ENCODE measurements at regions not wholly inside any gene's neighbourhood (a gene's known extent, or its start where the extent isn't known, plus 50 kb on each side); places are given as distances from the start of the nearest gene placed in this dataset.

GRCh38 chr13:60258349-60258748 lies 94.6 kb upstream of the DIAPH3 start:
- Histone ChIP-seq H2AK9ac (replicated peaks; ENCODE audit: low read depth, low read length, poor library complexity) (no peak overlapping the region), H2BK5ac (ENCODE audit: low read depth, low read length, poor library complexity, severe bottlenecking) (no peak overlapping the region), H3K9me3 (ENCODE audit: control insufficient read depth, insufficient read depth, low read length) (no peaks in the 10 kb centered on the region), H3K27me3 (ENCODE audit: control insufficient read depth, insufficient read depth, low read length) (no peaks in the 10 kb centered on the region; the same call in 1 of the 2 replicates), H3K18ac (ENCODE audit: low read depth, low read length) (no peak overlapping the region), H3K4me1 (ENCODE audit: control insufficient read depth, insufficient read depth, low read length) (no peaks in the 10 kb centered on the region), H4K5ac (ENCODE audit: low read depth, low read length) (no peak overlapping the region), H2AFZ (replicated peaks; ENCODE audit: low read length, poor library complexity) (no peak overlapping the region), H3K23ac (ENCODE audit: low read depth, low read length) (no peak overlapping the region), H2AK5ac (ENCODE audit: low read depth, low read length) (no peak overlapping the region), H3K27ac (ENCODE audit: insufficient read depth, low read length) (no peak overlapping the region), H3K14ac (replicated peaks; ENCODE audit: low read depth, low read length) (no peak overlapping the region), H3K4me3 (ENCODE audit: insufficient read depth, low read depth, low read length) (no peak overlapping the region), H3K36me3 (ENCODE audit: control insufficient read depth, insufficient read depth, low read length) (no peaks in the 10 kb centered on the region), H4K91ac (ENCODE audit: insufficient read depth, low read depth, low read length) (no peak overlapping the region), H3K4me2 (ENCODE audit: low read depth, low read length) (no peak overlapping the region), H3K9me1 (ENCODE audit: insufficient read depth, low read length) (no peaks in the 10 kb centered on the region), H4K20me1 (ENCODE audit: insufficient read depth, low read length) (no peaks in the 10 kb centered on the region), H2BK20ac (ENCODE audit: low read depth, low read length) (no peak overlapping the region), H3K56ac (ENCODE audit: extremely low read depth, insufficient read depth, low read length) (no peak overlapping the region), H3K4ac (ENCODE audit: low read depth, low read length) (no peak overlapping the region), H3K9ac (ENCODE audit: low read depth, low read length) (no peak overlapping the region), H4K8ac (ENCODE audit: low read depth in 2 of 2, low read length in 2 of 2) (no peak overlapping the region), H2BK120ac (ENCODE audit: low read depth, low read length) (no peak overlapping the region), H3K79me1 (ENCODE audit: low read depth in 1 of 2, low read length in 2 of 2) (no peaks in the 10 kb centered on the region), H2BK15ac (ENCODE audit: low read depth, low read length) (no peak overlapping the region)
- ATAC-seq (ENCODE audit: low read depth) (no peak), DNase-seq (no peak)
- WGBS, 2 experiments (ENCODE audit: extremely low coverage in 2 of 2, insufficient read length in 1 of 2), result no CpG with 5 or more reads among the region's 11 CpGs
- ChIA-PET POLR2A (ENCODE audit: unreplicated experiment) (no interaction called here), CTCF (no interaction called here)
- in situ Hi-C loops (cut with MboI; ENCODE audit: low sequenced_read_pairs), result no loop called here
- intact Hi-C loops (cut with micrococcal nuclease), result no loop called here
- TF ChIP-seq RCOR1 (IDR thresholded peaks at IDR 0.05; ENCODE audit: insufficient replicate concordance, low read length), result no peak
- TF ChIP-seq MAFK (IDR thresholded peaks at IDR 0.05; ENCODE audit: low read depth, low read length), result no peak
- dilution Hi-C loops (cut with HindIII; ENCODE audit: low sequenced_read_pairs, unreplicated experiment), result no loop called here
- BruUV-seq (replicated peaks), result no TSS peak

Data from IMR-90 (cell line).